WTC11 (cell line): ENCODE measurements at regions not wholly inside any gene's neighbourhood (a gene's known extent, or its start where the extent isn't known, plus 50 kb on each side); places are given as distances from the start of the nearest gene placed in this dataset.

ENCODE experiments used
- ATAC-seq: fragments of 200-7000 bp; cut with Tn5 transposase; 2 replicates; pipeline ENCODE4 v1.10.0; 2021; ENCODE audit warnings: mild to moderate bottlenecking, moderate library complexity
- CTCF ChIA-PET: fragments of 300-600 bp; sonication (Branson Sonifier 250); formaldehyde crosslinking; loops from one replicate; lab custom pipeline; 2021; ENCODE audit warnings: antibody characterized with exemption; lab: Charles Lee
- POLR2A ChIA-PET: fragments of 350-600 bp; sonication (Branson Sonifier 250); formaldehyde crosslinking; loops from one replicate; lab custom pipeline; 2021; ENCODE audit warnings: antibody characterized with exemption; lab: Charles Lee
- DNase-seq: peaks from one replicate; pipeline ENCODE4 v3.0.0; 2021; ENCODE audit warnings: low spot score
- H3K27ac Mint-ChIP-seq: 2 replicates; pipeline ENCODE4 v1.8.0; 2021; ENCODE audit warnings: mixed read lengths
- H3K27me3 Mint-ChIP-seq: 2 replicates; pipeline ENCODE4 v1.8.0; 2021; ENCODE audit warnings: low read depth, mild to moderate bottlenecking, moderate library complexity, mixed read lengths
- H3K36me3 Mint-ChIP-seq: 2 replicates; pipeline ENCODE4 v1.8.0; 2021; ENCODE audit warnings: mixed read lengths
- H3K4me1 Mint-ChIP-seq: 2 replicates; pipeline ENCODE4 v1.8.0; 2022; ENCODE audit warnings: mixed read lengths
- H3K4me3 Mint-ChIP-seq: 2 replicates; pipeline ENCODE4 v1.8.0; 2021; ENCODE audit warnings: mild to moderate bottlenecking, moderate library complexity, mixed read lengths
- H3K9me3 Mint-ChIP-seq: 2 replicates; pipeline ENCODE4 v1.8.0; 2021; ENCODE audit warnings: mixed read lengths
- CREM ChIP-seq: sonication (generic); formaldehyde crosslinking; IDR thresholded peaks from 2 replicates; pipeline ENCODE4 v1.8.1; 2022; ENCODE audit warnings: mild to moderate bottlenecking, missing genetic modification reagents, moderate library complexity
- ESRRA ChIP-seq: sonication (generic); formaldehyde crosslinking; IDR thresholded peaks from 2 replicates; pipeline ENCODE4 v1.8.1; 2022; ENCODE audit warnings: mild to moderate bottlenecking, missing genetic modification reagents, borderline replicate concordance
- FOXP4 ChIP-seq: sonication (generic); formaldehyde crosslinking; IDR thresholded peaks from 2 replicates; pipeline ENCODE4 v1.8.0; 2022; ENCODE audit warnings: mild to moderate bottlenecking, missing genetic modification reagents
- JAZF1 ChIP-seq: fragments of 250-450 bp; sonication (Bioruptor Pico); IDR thresholded peaks from 2 replicates; pipeline ENCODE4 v1.9.0; 2021; ENCODE audit warnings: moderate library complexity, mild to moderate bottlenecking, inconsistent platforms
- RELA ChIP-seq: sonication (generic); formaldehyde crosslinking; IDR thresholded peaks from 2 replicates; pipeline ENCODE4 v1.8.1; 2022; ENCODE audit warnings: missing genetic modification reagents, mild to moderate bottlenecking, borderline replicate concordance
- SP1 ChIP-seq: sonication (generic); formaldehyde crosslinking; conservative IDR thresholded peaks from 2 replicates; pipeline ENCODE4 v1.8.1; 2022; ENCODE audit warnings: missing genetic modification reagents
- TEAD1 ChIP-seq: sonication (generic); formaldehyde crosslinking; IDR thresholded peaks from 2 replicates; pipeline ENCODE4 v1.8.0; 2022; ENCODE audit warnings: mild to moderate bottlenecking, missing genetic modification reagents
- ZNF263 ChIP-seq: sonication (generic); formaldehyde crosslinking; IDR thresholded peaks from 2 replicates; pipeline ENCODE4 v1.8.1; 2022; ENCODE audit warnings: low read depth, mild to moderate bottlenecking, moderate library complexity, missing genetic modification reagents
- ZNF281 ChIP-seq: sonication (generic); formaldehyde crosslinking; IDR thresholded peaks from 2 replicates; pipeline ENCODE4 v1.8.0; 2023; ENCODE audit warnings: mild to moderate bottlenecking, missing genetic modification reagents
- ZNF396 ChIP-seq: fragments of 250-450 bp; sonication (Bioruptor Pico); IDR thresholded peaks from 2 replicates; pipeline ENCODE4 v1.8.0; 2021; ENCODE audit warnings: mild to moderate bottlenecking, moderate library complexity, borderline replicate concordance
- ZNF416 ChIP-seq: fragments of 250-450 bp; sonication (Bioruptor Pico); IDR thresholded peaks from 2 replicates; pipeline ENCODE4 v1.9.0; 2021; ENCODE audit warnings: mild to moderate bottlenecking, inconsistent platforms
- ZNF423 ChIP-seq: fragments of 250-450 bp; sonication (Bioruptor Pico); IDR thresholded peaks from 2 replicates; pipeline ENCODE4 v2.1.2; 2022; ENCODE audit warnings: mild to moderate bottlenecking, moderate library complexity
- TF ChIP-seq, protein P1 (sequence below): sonication (generic); formaldehyde crosslinking; IDR thresholded peaks from 2 replicates; pipeline ENCODE4 v1.8.1; 2022; ENCODE audit warnings: mild to moderate bottlenecking, moderate library complexity, missing genetic modification reagents
- TF ChIP-seq, protein P2 (sequence below): sonication (generic); formaldehyde crosslinking; IDR thresholded peaks from 2 replicates; pipeline ENCODE4 v1.8.1; 2023; ENCODE audit warnings: mild to moderate bottlenecking, missing genetic modification reagents
- TF ChIP-seq, protein P3 (sequence below): sonication (generic); formaldehyde crosslinking; IDR thresholded peaks from 2 replicates; pipeline ENCODE4 v1.8.1; 2023; ENCODE audit warnings: mild to moderate bottlenecking, moderate library complexity, missing genetic modification reagents

GRCh38 chr5:54719384-54720283 is 202.1 kb downstream of the SNX18 start:
- ATAC-seq, result peak; percentile 89
- H3K27ac Mint-ChIP-seq, result peak overlapping the region; percentile 54
- ChIA-PET POLR2A (no interaction called here), CTCF (interaction anchor here (0.7 to 1.8 kb wide), 6 partner anchors 20 to 230 kb away, joined by 3 to 5 read pairs (median 4); no protein-coding TSS in a partner anchor)
- peak; percentile 52; the same call in 1 of the 2 replicates for TF ChIP-seq TEAD1 (CRISPR knock-in tag)
- peak; percentile 94 for TF ChIP-seq ZNF423 (CRISPR knock-in tag)
- no peak for TF ChIP-seq SP1 (CRISPR knock-in tag)
- peaks cover 15% of the 10 kb centered on the region; the same call in 1 of the 2 replicates for H3K9me3 Mint-ChIP-seq
- H3K27me3 Mint-ChIP-seq, result no peaks in the 10 kb centered on the region
- no peaks in the 10 kb centered on the region for H3K36me3 Mint-ChIP-seq
- H3K4me3 Mint-ChIP-seq, result no peak overlapping the region
- H3K4me1 Mint-ChIP-seq, result peaks cover 15% of the 10 kb centered on the region
- peak; percentile 77 for DNase-seq

DNA sequence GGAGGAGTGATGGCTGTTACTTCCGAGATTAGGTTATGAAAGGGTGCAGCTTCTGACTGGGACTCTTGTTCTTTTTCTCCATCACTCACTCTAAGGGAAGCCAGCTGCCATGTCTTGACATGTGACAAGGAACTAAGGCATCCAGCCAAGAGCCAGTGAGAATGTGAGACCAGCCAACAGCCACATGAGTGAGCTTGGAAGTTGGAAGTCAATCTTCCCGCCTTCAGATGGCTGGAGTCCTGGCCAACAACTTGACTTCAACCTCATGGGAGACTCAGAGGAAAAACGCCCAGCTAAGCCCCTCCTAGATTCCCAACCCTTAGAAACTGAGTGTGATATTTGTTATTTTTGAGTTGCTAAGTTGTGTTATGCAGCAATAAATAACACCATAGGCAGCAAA is 201.1 kb downstream of the SNX18 start:
- ATAC-seq (no peak), DNase-seq (no peak)
- Mint-ChIP-seq H3K4me3 (no peak overlapping the region), H3K9me3 (peaks cover 17% of the 10 kb centered on the region), H3K27ac (0 out of 2 replicates have a peak overlapping the region, but pooled peaks have one; percentile 25), H3K4me1 (peaks cover 15% of the 10 kb centered on the region), H3K36me3 (no peaks in the 10 kb centered on the region), H3K27me3 (no peaks in the 10 kb centered on the region)
- CTCF ChIA-PET, result interaction anchor here (0.7 to 1.8 kb wide), 5 partner anchors 21 to 202 kb away, joined by 3 to 5 read pairs (median 4); no protein-coding TSS in a partner anchor
- POLR2A ChIA-PET, result no interaction called here
- TF ChIP-seq ZNF396 (CRISPR knock-in tag) (no peak), ESRRA (CRISPR knock-in tag) (no peak), ZNF281 (no peak), ZNF416 (no peak), FOXP4 (no peak), JAZF1 (CRISPR knock-in tag) (no peak), ZNF263 (no peak), CREM (no peak), RELA (CRISPR knock-in tag) (no peak)
- TF ChIP-seq, protein P1, sequence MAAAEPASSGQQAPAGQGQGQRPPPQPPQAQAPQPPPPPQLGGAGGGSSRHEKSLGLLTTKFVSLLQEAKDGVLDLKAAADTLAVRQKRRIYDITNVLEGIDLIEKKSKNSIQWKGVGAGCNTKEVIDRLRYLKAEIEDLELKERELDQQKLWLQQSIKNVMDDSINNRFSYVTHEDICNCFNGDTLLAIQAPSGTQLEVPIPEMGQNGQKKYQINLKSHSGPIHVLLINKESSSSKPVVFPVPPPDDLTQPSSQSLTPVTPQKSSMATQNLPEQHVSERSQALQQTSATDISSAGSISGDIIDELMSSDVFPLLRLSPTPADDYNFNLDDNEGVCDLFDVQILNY, result no peak
- TF ChIP-seq, protein P2, sequence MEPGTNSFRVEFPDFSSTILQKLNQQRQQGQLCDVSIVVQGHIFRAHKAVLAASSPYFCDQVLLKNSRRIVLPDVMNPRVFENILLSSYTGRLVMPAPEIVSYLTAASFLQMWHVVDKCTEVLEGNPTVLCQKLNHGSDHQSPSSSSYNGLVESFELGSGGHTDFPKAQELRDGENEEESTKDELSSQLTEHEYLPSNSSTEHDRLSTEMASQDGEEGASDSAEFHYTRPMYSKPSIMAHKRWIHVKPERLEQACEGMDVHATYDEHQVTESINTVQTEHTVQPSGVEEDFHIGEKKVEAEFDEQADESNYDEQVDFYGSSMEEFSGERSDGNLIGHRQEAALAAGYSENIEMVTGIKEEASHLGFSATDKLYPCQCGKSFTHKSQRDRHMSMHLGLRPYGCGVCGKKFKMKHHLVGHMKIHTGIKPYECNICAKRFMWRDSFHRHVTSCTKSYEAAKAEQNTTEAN, result no peak
- TF ChIP-seq, protein P3, sequence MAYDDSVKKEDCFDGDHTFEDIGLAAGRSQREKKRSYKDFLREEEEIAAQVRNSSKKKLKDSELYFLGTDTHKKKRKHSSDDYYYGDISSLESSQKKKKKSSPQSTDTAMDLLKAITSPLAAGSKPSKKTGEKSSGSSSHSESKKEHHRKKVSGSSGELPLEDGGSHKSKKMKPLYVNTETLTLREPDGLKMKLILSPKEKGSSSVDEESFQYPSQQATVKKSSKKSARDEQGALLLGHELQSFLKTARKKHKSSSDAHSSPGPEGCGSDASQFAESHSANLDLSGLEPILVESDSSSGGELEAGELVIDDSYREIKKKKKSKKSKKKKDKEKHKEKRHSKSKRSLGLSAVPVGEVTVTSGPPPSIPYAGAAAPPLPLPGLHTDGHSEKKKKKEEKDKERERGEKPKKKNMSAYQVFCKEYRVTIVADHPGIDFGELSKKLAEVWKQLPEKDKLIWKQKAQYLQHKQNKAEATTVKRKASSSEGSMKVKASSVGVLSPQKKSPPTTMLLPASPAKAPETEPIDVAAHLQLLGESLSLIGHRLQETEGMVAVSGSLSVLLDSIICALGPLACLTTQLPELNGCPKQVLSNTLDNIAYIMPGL, result no peak
